HCT116 (cell line): ENCODE measurements at regions not wholly inside any gene's neighbourhood (a gene's known extent, or its start where the extent isn't known, plus 50 kb on each side); places are given as distances from the start of the nearest gene placed in this dataset.

Experiments used
- ATAC-seq: fragments of 200-7000 bp; cut with Tn5 transposase; 2 replicates; pipeline ENCODE4 v1.9.1; 2020; ENCODE audit warnings: mild to moderate bottlenecking, moderate library complexity
- BruUV-seq: library from RNA; stranded (reverse); fragments of 400-500 nt; replicated peaks from 2 replicates; lab custom pipeline; 2021; lab: Mats Ljungman, UMichigan
- CTCF ChIA-PET: fragments of 300-600 bp; sonication (Branson Sonifier 250); formaldehyde crosslinking; loops from one replicate; lab custom pipeline; 2021; ENCODE audit warnings: antibody characterized with exemption; lab: Charles Lee
- POLR2A ChIA-PET: fragments of 300-600, 350-600 bp; sonication (Branson Sonifier 250); formaldehyde crosslinking; loops from one replicate; lab custom pipeline; 2021; ENCODE audit warnings: antibody characterized with exemption; lab: Charles Lee
- RAD21 ChIA-PET, 2 experiments: fragments of 300-600 bp; sonication (Branson Sonifier 250); formaldehyde crosslinking; loops; one replicate each; lab custom pipeline; 2023; ENCODE audit warnings: low total read pairs in 2 of 2; ENCODE audit not compliant: uncharacterized antibody in 2 of 2, unreplicated experiment in 2 of 2, low non-redundant PET in 1 of 2; lab: Charles Lee
- DNase-seq: peaks from one replicate; pipeline ENCODE4 v3.0.0-alpha.2; 2010; ENCODE audit warnings: low read depth, low spot score
- H2AFZ ChIP-seq: fragments of 200-600 bp; shearing (Covaris generic), sonication (generic); 2 replicates; pipeline ENCODE4 v1.6.1; 2017; ENCODE audit warnings: low read depth, mixed run types, mixed read lengths, antibody characterized with exemption, low read length; ENCODE audit not compliant: poor library complexity, severe bottlenecking
- H3K27ac ChIP-seq: 2 replicates; pipeline ENCODE4 v1.5.1; 2012; ENCODE audit warnings: low read depth, low read length
- H3K27me3 ChIP-seq: fragments of 200-600 bp; sonication (generic); 2 replicates; pipeline ENCODE4 v1.6.1; 2016; ENCODE audit warnings: mixed run types, low read length, mixed read lengths; ENCODE audit not compliant: insufficient read depth
- H3K36me3 ChIP-seq, 2 experiments: fragments of 200-500 bp in 1 of 2; fragments of 200-600 bp in 1 of 2; sonication (Bioruptor generic) in 1 of 2; sonication (generic) in 1 of 2; 2 replicates each; pipeline versions ENCODE4 v1.5.1 to v1.6.1; 2014 to 2016; ENCODE audit warnings: low read length in 2 of 2, inconsistent platforms in 1 of 2, mixed read lengths in 1 of 2, mixed run types in 1 of 2; ENCODE audit not compliant: insufficient read depth in 2 of 2, control insufficient read depth in 1 of 2
- H3K4me1 ChIP-seq, 2 experiments: fragments of 200-600 bp in 1 of 2; sonication (generic) in 1 of 2; 2 replicates each; pipeline versions ENCODE4 v1.5.1 to v1.6.1; 2012 to 2017; ENCODE audit warnings: low read length in 2 of 2, inconsistent platforms in 1 of 2, mild to moderate bottlenecking in 1 of 2, mixed read lengths in 1 of 2, mixed run types in 1 of 2, moderate library complexity in 1 of 2; ENCODE audit not compliant: insufficient read depth in 2 of 2, control insufficient read depth in 1 of 2
- H3K4me2 ChIP-seq: fragments of 200-600 bp; sonication (generic); 2 replicates; pipeline ENCODE4 v1.6.1; 2017; ENCODE audit warnings: mixed run types, low read length, mixed read lengths
- H3K4me3 ChIP-seq, 2 experiments: fragments of 200-600 bp in 1 of 2; sonication (generic) in 1 of 2; replicated peaks in 1 of 2; 2 replicates each; pipeline ENCODE4 v1.5.1; 2011 to 2016; ENCODE audit warnings: low read length in 2 of 2, control low read depth in 1 of 2, low read depth in 1 of 2, mild to moderate bottlenecking in 1 of 2, mixed read lengths in 1 of 2, mixed run types in 1 of 2
- H3K79me2 ChIP-seq: fragments of 200-600 bp; sonication (generic); 2 replicates; pipeline ENCODE4 v1.6.1; 2017; ENCODE audit warnings: mild to moderate bottlenecking, mixed run types, low read length, moderate library complexity, mixed read lengths; ENCODE audit not compliant: insufficient read depth
- H3K9ac ChIP-seq: fragments of 200-600 bp; sonication (generic); 2 replicates; pipeline ENCODE4 v1.6.1; 2016; ENCODE audit warnings: low read length, mixed read lengths
- H3K9me2 ChIP-seq: fragments of 200-600 bp; sonication (generic), shearing (Covaris generic); 2 replicates; pipeline ENCODE4 v1.6.1; 2017; ENCODE audit warnings: mixed run types, mild to moderate bottlenecking, moderate library complexity; ENCODE audit not compliant: insufficient read depth
- H3K9me3 ChIP-seq, 2 experiments: fragments of 200-500 bp in 1 of 2; fragments of 200-600 bp in 1 of 2; sonication (Bioruptor generic) in 1 of 2; sonication (generic) in 1 of 2; 2 replicates each; pipeline ENCODE4 v1.6.1; 2014 to 2017; ENCODE audit warnings: low read length in 2 of 2, mixed read lengths in 2 of 2, inconsistent platforms in 1 of 2, low read depth in 1 of 2, mild to moderate bottlenecking in 1 of 2, mixed run types in 1 of 2, moderate library complexity in 1 of 2; ENCODE audit not compliant: control insufficient read depth in 1 of 2, insufficient read depth in 1 of 2
- H4K20me1 ChIP-seq: fragments of 200-600 bp; sonication (generic), shearing (Covaris generic); 2 replicates; pipeline ENCODE4 v1.6.1; 2017; ENCODE audit warnings: mixed run types, mild to moderate bottlenecking, moderate library complexity; ENCODE audit not compliant: insufficient read depth
- ATF3 ChIP-seq: IDR thresholded peaks from 2 replicates; pipeline ENCODE4 v1.6.1; 2012
- CEBPB ChIP-seq: IDR thresholded peaks from 2 replicates; pipeline ENCODE4 v1.6.1; 2012; ENCODE audit warnings: low read depth
- EGR1 ChIP-seq: IDR thresholded peaks from 2 replicates; pipeline ENCODE4 v1.6.1; 2012; ENCODE audit warnings: low read depth
- ELF1 ChIP-seq: IDR thresholded peaks from 2 replicates; pipeline ENCODE4 v1.6.1; 2012; ENCODE audit warnings: low read depth, borderline replicate concordance
- JUND ChIP-seq: IDR thresholded peaks from 2 replicates; pipeline ENCODE4 v1.6.1; 2012
- MAX ChIP-seq: IDR thresholded peaks from 2 replicates; pipeline ENCODE4 v1.6.1; 2012
- POLR2A ChIP-seq: IDR thresholded peaks from 2 replicates; pipeline ENCODE4 v1.7.0; 2011; ENCODE audit warnings: borderline replicate concordance; ENCODE audit not compliant: insufficient read depth, insufficient read length; ENCODE audit errors: extremely low read depth
- REST ChIP-seq: IDR thresholded peaks from 2 replicates; pipeline ENCODE4 v1.6.1; 2012; ENCODE audit warnings: low read depth
- SIN3A ChIP-seq: IDR thresholded peaks from 2 replicates; pipeline ENCODE4 v1.6.1; 2012; ENCODE audit warnings: low read depth
- TCF7L2 ChIP-seq: IDR thresholded peaks from 2 replicates; pipeline ENCODE4 v1.7.0; 2011; ENCODE audit warnings: borderline replicate concordance, inconsistent platforms; ENCODE audit not compliant: insufficient read depth, insufficient read length; ENCODE audit errors: extremely low read depth
- YY1 ChIP-seq: IDR thresholded peaks from 2 replicates; pipeline ENCODE4 v1.6.1; 2011; ENCODE audit warnings: low read length, low read depth, moderate library complexity, mild to moderate bottlenecking; ENCODE audit not compliant: insufficient replicate concordance; ENCODE audit errors: extremely low read depth
- ZFX ChIP-seq: fragments of 450-650 bp; IDR thresholded peaks from 2 replicates; pipeline ENCODE4 v1.6.1; 2017
- ZNF274 ChIP-seq: fragments of 200-500 bp; sonication (Bioruptor generic); IDR thresholded peaks from 2 replicates; pipeline ENCODE4 v1.6.1; 2014; ENCODE audit warnings: mild to moderate bottlenecking, low read depth, low read length, inconsistent platforms
- intact Hi-C: fragments of 100-400 bp; cut with micrococcal nuclease; formaldehyde crosslinking; loops from 2 replicates; pipeline ENCODE4 v1.10.0; 2022
- TF ChIP-seq, protein P1 (sequence below): IDR thresholded peaks from 2 replicates; pipeline ENCODE4 v1.6.1; 2011; ENCODE audit warnings: mild to moderate bottlenecking, low read length, moderate library complexity; ENCODE audit not compliant: insufficient replicate concordance; ENCODE audit errors: extremely low read depth

DNA sequence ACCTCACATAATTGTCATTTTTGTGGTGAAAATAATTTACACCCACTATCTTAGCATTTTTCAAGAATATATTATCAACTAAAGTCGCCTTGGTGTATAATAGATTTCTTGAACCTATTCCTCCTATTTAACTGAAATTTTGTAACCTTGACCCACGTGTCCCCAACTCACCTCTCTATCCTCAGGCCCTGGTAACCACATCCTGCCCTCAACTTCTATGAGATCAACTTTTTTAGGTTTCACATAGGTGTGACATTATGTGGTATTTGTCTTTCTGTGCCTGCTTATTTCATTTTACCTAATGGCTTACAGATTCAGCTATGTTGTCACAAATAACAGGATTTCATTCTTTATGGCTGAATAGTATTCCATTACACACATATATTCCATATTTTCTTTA, 73.0 kb upstream of the CNTNAP4 start:
- DNase-seq (no peak), ATAC-seq (no peak)
- Histone ChIP-seq H2AFZ (no peak overlapping the region), H3K27me3 (no peaks in the 10 kb centered on the region), H3K79me2 (no peaks in the 10 kb centered on the region), H3K9me2 (no peaks in the 10 kb centered on the region), H3K27ac (no peak overlapping the region), H3K4me3 (no peak overlapping the region), H3K9ac (no peak overlapping the region), H3K4me2 (no peak overlapping the region), H3K36me3 (no peaks in the 10 kb centered on the region), H4K20me1 (no peaks in the 10 kb centered on the region), H3K4me1 (no peaks in the 10 kb centered on the region), H3K9me3 (peaks cover 0 to 5% of the 10 kb centered on the region in 2 experiments; a peak in 2 of 4 replicates)
- ChIA-PET RAD21 (no interaction called here), POLR2A (no interaction called here), CTCF (no interaction called here)
- intact Hi-C loops: no loop called here
- no peak for TF ChIP-seq TCF7L2
- no peak for TF ChIP-seq ZFX
- TF ChIP-seq ATF3: no peak
- TF ChIP-seq MAX: no peak
- no peak for TF ChIP-seq ELF1
- no peak for TF ChIP-seq EGR1
- TF ChIP-seq SIN3A: no peak
- no peak for TF ChIP-seq CEBPB
- TF ChIP-seq YY1: no peak
- BruUV-seq: no TSS peak

DNA sequence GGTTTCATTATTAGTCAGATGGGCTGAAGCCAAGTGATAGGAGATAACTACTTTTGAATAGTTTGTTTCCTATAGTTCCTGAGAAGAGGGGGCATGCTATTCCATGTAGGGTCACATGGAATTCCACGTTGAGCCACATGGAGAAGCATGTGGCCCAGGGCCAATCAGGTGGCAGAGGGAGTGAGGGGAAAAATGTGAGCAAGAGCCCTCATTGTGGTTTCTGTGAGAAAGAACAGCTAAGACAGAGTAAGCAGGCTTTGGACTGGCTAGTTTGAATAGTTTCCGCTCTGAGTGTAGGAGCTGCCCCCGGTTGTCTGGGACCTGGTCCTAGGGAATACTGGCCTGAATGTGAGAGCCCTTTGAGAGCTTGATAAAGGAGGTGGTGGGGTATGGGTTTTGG, 69.9 kb upstream of the CNTNAP4 start:
- Histone ChIP-seq H3K4me2 (no peak overlapping the region), H3K4me3 (no peak overlapping the region), H4K20me1 (no peaks in the 10 kb centered on the region), H3K9me2 (no peaks in the 10 kb centered on the region), H3K36me3 (no peaks in the 10 kb centered on the region), H3K9ac (no peak overlapping the region), H3K79me2 (no peaks in the 10 kb centered on the region), H3K4me1 (no peaks in the 10 kb centered on the region), H3K9me3 (peaks cover 5 to 8% of the 10 kb centered on the region in 2 experiments; a peak in 2 of 4 replicates), H3K27me3 (no peaks in the 10 kb centered on the region), H2AFZ (no peak overlapping the region), H3K27ac (no peak overlapping the region)
- DNase-seq (no peak), ATAC-seq (no peak)
- POLR2A ChIA-PET: no interaction called here
- CTCF ChIA-PET: no interaction called here
- intact Hi-C loops: no loop called here
- RAD21 ChIA-PET: no interaction called here
- no TSS peak for BruUV-seq
- TF ChIP-seq ZFX (no peak), TCF7L2 (no peak), CEBPB (no peak), ELF1 (no peak), JUND (no peak), SIN3A (no peak), ZNF274 (no peak), ATF3 (no peak), REST (no peak), POLR2A (no peak)
- TF ChIP-seq, protein P1, sequence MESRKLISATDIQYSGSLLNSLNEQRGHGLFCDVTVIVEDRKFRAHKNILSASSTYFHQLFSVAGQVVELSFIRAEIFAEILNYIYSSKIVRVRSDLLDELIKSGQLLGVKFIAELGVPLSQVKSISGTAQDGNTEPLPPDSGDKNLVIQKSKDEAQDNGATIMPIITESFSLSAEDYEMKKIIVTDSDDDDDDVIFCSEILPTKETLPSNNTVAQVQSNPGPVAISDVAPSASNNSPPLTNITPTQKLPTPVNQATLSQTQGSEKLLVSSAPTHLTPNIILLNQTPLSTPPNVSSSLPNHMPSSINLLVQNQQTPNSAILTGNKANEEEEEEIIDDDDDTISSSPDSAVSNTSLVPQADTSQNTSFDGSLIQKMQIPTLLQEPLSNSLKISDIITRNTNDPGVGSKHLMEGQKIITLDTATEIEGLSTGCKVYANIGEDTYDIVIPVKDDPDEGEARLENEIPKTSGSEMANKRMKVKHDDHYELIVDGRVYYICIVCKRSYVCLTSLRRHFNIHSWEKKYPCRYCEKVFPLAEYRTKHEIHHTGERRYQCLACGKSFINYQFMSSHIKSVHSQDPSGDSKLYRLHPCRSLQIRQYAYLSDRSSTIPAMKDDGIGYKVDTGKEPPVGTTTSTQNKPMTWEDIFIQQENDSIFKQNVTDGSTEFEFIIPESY: no peak
